Fibroblast of pulmonary artery (primary cell): ENCODE measurements at regions not wholly inside any gene's neighbourhood (a gene's known extent, or its start where the extent isn't known, plus 50 kb on each side); places are given as distances from the start of the nearest gene placed in this dataset.
A peak's percentile ranks its signal among the peaks of the same experiment; 100 is the strongest.

Experiments used
- DNase-seq: peaks from one replicate; pipeline ENCODE4 v3.0.0-alpha.2; 2010; ENCODE audit warnings: low read depth
- H3K4me3 ChIP-seq: replicated peaks from 2 replicates; pipeline ENCODE4 v1.5.1; 2011; ENCODE audit warnings: low read depth, mild to moderate bottlenecking, control low read depth, low read length, moderate library complexity
- CTCF ChIP-seq: IDR thresholded peaks from 2 replicates; pipeline ENCODE4 v1.5.1; 2011; ENCODE audit warnings: mild to moderate bottlenecking, control low read depth, low read length, inconsistent platforms; ENCODE audit errors: missing control alignments

GRCh38 chr2:19775315-19775714, 126.5 kb downstream of the TTC32 start:
- no peak for TF ChIP-seq CTCF
- H3K4me3 ChIP-seq = no peak overlapping the region
- DNase-seq = no peak

GRCh38 chr2:19774805-19775176, 127.0 kb downstream of the TTC32 start:
- DNase-seq = no peak
- no peak overlapping the region for H3K4me3 ChIP-seq
- no peak for TF ChIP-seq CTCF

- no peak for DNase-seq
- H3K4me3 ChIP-seq = no peak overlapping the region
These were observed 128.8 kb downstream of the TTC32 start for GRCh38 chr2:19772981-19773380.

GRCh38 chr2:19769513-19769912, 132.3 kb downstream of the TTC32 start:
- no peak for DNase-seq
- TF ChIP-seq CTCF = peak; percentile 40
- H3K4me3 ChIP-seq = no peak overlapping the region

More at GRCh38 chr2:19772981-19773380, 128.8 kb downstream of the TTC32 start:
- TF ChIP-seq CTCF = no peak

GRCh38 chr2:19767899-19768298, 133.9 kb downstream of the TTC32 start:
- no peak for DNase-seq
- no peak for TF ChIP-seq CTCF

GRCh38 chr2:19764998-19765397, 136.8 kb downstream of the TTC32 start:
- no peak for TF ChIP-seq CTCF
- DNase-seq = peak; percentile 79
- H3K4me3 ChIP-seq = no peak overlapping the region

More at GRCh38 chr2:19767899-19768298, 133.9 kb downstream of the TTC32 start:
- no peak overlapping the region for H3K4me3 ChIP-seq

- no peak for TF ChIP-seq CTCF
- no peak overlapping the region for H3K4me3 ChIP-seq
- no peak for DNase-seq
These were observed 138.1 kb downstream of the TTC32 start for GRCh38 chr2:19763731-19764130.
